Amniotic stem cell (primary cell): ENCODE measurements at regions not wholly inside any gene's neighbourhood (a gene's known extent, or its start where the extent isn't known, plus 50 kb on each side); places are given as distances from the start of the nearest gene placed in this dataset.
"Not testable (repeated sequence)": the region's sequence is repeated elsewhere in the genome, so short reads cannot be mapped to it uniquely, and the experiment has no call there.

Experiments used
- DNase-seq: peaks from one replicate; lab custom pipeline; 2025; lab: John Stamatoyannopoulos, UW

GRCh38 chr14:22386924-22387775, 201.9 kb downstream of the DAD1 start:
- peak; percentile 78 for DNase-seq

GRCh38 chr14:22384974-22385526, 204.0 kb downstream of the DAD1 start:
- no peak for DNase-seq

- DNase-seq, result no peak
Measured at GRCh38 chr14:22384167-22384549, 204.9 kb downstream of the DAD1 start.

GRCh38 chr14:22383515-22384166, 205.4 kb downstream of the DAD1 start:
- no peak for DNase-seq

- DNase-seq, result no peak
Measured at GRCh38 chr14:22382955-22383354, 206.1 kb downstream of the DAD1 start.

- no peak for DNase-seq
Measured at GRCh38 chr14:22382395-22382794, 206.6 kb downstream of the DAD1 start.

GRCh38 chr14:22381766-22382165, 207.3 kb downstream of the DAD1 start:
- DNase-seq, result no peak

GRCh38 chr14:22381408-22381760, 207.6 kb downstream of the DAD1 start:
- DNase-seq, result no peak

- no peak for DNase-seq
Measured at GRCh38 chr14:22380571-22381407, 208.2 kb downstream of the DAD1 start.

- DNase-seq, result no peak
Measured at GRCh38 chr14:22379727-22380126, 209.3 kb downstream of the DAD1 start.

- no peak for DNase-seq
Measured at GRCh38 chr14:22378181-22378580, 210.8 kb downstream of the DAD1 start.

- no peak for DNase-seq
Measured at GRCh38 chr14:22375321-22375930, 213.6 kb downstream of the DAD1 start.

- DNase-seq, result no peak
Measured at GRCh38 chr14:22370084-22370847, 218.8 kb downstream of the DAD1 start.

GRCh38 chr14:22358726-22359125, 230.3 kb downstream of the DAD1 start:
- no peak for DNase-seq

GRCh38 chr14:22349281-22349680, 239.7 kb downstream of the DAD1 start:
- DNase-seq, result not testable (repeated sequence)

- DNase-seq, result no peak
Measured at GRCh38 chr14:22344673-22345072, 244.4 kb downstream of the DAD1 start.

- DNase-seq, result not testable (repeated sequence)
Measured at GRCh38 chr14:22344209-22344608, 244.8 kb downstream of the DAD1 start.

- DNase-seq, result no peak
Measured at GRCh38 chr14:22341049-22341448, 248.0 kb downstream of the DAD1 start.

- no peak for DNase-seq
Measured at GRCh38 chr14:22338917-22339715, 249.9 kb downstream of the DAD1 start.

GRCh38 chr14:22338381-22338780, 250.6 kb downstream of the DAD1 start:
- DNase-seq, result no peak
